ENCODE measurements at regions not wholly inside any gene's neighbourhood (a gene's known extent, or its start where the extent isn't known, plus 50 kb on each side); places are given as distances from the start of the nearest gene placed in this dataset.
A peak's percentile ranks its signal among the peaks of the same experiment; 100 is the strongest.

DNA sequence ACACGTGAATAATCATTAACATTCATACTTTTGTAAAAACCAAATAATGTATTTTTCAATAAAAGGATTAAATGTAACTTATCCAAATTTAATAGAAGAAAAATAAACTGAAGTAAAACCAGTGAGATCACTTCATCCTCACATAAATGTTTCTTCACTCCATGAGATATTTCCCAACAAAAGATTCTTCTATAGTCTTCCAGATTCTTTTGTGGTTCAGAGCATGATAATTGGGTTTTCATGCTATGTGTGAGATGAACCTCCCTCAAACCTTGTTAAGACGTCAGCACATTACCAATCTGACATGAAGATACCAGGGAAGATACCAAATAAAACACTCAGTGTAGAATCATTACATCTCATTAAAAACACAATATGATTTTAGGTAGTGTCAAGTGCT lies 62.9 kb upstream of the OXGR1 start:
- DNase-seq = no peak

DNA sequence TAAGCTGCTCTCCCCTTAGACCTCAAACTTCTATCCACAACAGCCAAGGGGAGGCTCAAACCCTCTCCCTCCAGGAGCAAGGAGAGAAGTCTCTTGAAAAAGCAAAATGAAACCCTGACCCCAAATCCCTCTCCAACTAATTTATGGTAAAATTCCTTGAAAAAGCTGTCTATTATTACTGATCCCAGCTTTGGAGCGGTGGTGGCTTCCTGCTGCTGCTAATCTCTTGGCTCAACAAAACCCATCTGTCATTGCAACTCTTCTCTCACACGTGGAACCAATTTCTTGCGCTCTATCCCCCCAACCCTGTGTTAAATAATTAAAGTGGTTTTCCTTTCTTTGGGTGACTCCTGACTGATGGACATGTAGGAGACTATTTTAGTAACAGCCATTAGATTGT lies 64.1 kb upstream of the OXGR1 start:
- DNase-seq = no peak

DNA sequence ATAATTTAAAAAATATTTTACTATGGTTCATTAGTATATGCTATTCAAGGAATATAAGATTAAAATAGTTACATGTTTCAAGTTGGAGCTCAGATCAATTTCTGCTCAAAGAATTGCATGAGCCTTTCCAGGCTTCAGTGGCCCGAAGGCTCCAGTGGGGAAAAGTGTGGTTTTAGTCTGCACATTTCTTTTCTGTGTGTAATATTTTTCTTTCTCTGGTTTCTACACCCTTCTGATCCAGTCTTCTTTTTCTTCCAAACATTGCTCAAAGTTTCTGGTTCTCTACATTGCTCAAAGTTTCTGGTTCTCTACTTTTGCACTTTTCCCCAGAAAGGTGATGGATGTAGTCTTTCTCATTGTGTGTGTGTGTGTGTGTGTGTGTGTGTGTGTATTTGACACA lies 64.7 kb upstream of the OXGR1 start:
- DNase-seq = no peak

DNA sequence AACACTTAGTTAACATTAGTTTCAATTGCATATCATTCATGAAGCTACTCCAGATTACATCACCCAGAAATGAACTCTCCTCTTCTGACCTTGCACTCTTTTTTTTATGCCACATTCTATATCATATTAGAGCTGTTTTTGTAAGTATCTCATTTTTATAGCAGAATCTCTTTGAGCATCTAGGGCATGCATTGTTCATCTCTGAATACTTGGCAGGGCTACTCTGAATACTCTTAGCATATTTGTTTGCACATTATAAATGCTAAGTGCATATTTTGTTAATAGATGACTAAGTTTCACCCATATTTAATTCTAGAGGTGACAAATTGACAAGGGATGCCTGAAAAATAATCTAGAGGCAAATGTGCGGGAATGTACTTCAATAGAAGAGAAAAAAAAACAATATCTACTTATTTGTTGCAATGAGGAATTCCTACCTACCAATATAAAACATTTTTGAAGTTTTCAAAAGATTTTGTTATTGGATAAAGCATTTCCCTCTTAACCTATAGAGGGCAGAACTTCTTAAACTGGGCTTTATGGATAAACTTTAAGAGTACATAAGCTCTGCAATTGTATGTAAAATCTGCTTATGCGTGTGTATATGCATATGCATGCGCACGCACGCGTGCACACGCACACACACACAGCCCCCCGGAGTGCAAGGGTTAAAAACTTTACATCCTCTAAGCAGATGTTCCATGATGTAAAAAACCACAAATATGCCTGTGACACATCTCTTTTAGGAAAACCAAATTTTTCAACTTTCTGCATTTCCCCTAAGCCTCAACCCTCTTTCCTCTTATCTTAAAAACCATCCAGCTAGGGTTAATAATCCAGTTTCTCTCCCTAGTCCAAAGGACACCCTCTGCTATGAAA lies 73.0 kb upstream of the OXGR1 start:
- no peak for DNase-seq

DNA sequence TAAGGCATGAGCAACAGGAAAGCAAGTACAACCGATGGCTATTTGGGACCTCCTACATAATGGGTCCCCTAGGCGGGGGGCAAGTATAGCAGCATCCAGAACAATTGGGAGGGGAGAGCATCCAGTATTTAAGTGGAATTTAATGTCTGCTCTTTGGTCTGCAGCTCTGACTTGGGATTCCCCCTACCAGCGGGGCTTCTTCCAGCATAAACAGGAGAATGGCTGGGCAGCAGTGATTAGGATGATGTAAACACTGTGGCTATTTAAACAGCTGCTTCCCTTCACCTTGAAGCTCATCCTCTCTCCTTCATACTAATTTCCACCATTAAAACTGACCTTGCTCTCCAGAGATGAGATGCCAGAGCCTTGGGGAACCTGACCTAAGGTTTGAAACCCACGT lies 73.9 kb upstream of the OXGR1 start:
- DNase-seq = no peak

DNA sequence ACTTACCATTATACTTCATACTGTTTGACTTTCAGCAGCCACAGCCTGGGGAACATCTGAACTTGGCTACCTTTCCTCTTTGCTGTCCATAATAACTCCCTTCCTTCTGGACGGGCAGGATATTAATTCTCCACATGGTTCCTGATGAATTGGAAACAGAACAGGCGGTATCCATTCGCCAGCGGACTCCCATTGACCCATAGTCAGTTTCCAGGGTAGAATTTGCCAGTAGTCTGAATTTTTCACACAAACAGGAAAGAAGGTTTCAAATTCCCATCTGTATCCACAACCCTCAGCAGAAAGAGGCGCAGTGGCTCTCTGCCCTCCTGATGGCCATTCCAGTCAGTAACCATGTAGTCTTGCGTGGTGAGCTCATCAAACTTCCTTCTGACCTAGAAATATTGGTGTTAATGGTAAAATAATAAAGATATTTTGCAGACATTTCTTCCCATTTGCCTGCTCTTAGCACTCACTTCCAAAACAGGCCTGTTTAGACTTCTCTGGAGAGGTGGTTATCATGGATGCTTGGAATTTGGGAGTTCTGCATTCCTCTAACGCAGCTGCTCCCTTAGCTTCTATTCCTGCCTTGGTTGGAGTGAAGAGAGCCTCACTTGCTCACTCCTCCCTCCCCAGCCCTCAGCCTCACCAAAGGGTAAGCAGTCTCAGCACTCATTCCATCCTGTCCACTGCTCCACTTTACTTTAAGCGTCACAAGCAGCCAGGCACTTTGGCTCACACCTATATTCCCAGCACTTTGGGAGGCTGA lies 75.0 kb upstream of the OXGR1 start:
- DNase-seq = no peak

DNA sequence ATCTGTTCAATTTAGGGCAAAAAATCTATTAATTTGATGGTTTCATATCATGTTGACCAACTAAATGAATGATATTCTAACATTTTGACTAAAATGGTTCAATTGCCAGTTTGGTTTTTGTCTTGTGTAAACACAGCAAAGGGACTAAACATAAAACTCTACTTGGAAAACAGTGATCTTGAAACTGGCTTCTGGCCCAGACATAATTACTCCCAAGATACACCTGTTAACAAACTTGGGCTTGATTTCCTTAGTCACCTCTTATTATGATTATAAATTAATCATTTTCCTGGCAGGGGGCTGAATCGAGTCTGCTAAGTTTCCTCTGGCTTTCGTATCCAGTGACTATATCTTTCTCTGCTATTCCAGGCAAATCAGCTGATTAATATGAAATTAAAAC lies 78.0 kb upstream of the OXGR1 start:
- no peak for DNase-seq

DNA sequence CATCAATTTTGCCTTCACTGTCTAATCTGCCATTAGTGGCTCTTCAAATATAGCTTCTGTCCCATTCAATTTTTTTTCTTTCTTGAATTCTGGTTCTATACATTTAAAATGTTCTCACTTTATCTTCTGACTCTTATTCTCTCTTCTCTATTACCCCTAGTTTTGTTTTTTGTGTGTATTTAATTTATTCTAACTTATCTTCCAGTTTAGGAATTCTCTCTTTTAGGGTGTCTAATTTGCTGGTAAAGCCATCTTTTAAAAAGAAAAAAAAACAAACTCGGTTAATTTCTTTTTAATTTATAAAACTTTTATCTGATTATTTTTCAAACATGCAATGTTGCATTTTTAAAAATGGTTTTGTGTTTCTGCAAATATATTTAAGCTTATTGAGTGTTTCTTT lies 80.3 kb upstream of the OXGR1 start:
- DNase-seq = no peak

DNA sequence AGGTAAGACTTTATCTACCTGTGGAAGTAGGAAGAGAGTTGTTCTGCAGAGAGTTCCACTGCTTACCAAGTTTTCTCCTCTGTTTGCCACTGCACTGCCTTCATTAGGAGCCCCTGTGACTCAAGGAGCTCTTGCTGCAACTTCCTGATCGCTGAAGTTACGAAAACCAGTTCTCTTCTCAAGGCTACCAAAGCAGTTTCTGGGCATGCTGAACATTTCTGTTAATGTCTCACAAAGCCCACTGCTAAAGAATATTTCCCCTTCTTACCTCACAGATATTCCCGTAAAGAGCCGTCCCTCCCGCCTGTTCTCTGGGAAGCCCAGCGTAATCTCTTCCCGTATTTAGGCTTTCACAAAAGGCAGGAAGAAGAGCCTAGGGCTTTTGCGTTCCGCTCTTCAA lies 82.6 kb upstream of the OXGR1 start:
- DNase-seq = no peak

DNA sequence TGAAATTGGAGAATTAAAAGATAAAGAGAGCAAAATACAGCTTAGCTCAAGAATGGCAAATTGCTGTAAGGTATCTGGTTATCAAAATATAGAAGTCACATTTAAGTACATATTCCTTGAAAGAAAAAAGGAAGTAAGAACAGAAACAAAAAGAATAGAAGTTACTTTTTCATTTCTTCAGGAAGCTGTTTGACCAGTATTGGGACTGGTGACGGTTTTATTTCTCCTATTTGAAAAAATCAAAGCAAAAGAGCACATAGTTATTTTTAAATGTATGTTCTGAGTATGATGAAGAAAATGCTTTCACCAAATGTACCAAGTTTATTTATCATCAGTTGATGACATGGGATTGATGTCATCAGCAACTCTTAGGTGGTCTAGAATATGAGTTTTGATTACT lies 83.1 kb upstream of the OXGR1 start:
- DNase-seq = no peak

DNA sequence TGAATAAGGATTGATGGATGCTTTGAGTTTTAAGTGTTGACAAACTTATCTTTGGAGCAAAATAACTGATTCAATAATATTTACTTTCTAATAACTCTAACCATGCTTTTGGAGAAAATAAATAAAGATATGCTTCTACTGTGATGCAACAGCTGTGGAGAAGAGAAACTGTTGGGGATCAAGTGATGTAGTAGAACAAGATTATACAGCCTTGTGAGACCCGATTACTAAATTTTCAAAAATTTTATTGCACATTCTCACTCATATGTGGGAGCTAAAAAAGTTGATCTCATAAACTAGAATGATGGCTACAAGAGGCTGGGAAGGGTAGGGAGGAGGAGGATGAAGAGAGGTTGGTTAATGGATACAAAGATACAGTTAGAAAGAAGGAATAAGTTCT lies 85.5 kb upstream of the OXGR1 start:
- no peak for DNase-seq

DNA sequence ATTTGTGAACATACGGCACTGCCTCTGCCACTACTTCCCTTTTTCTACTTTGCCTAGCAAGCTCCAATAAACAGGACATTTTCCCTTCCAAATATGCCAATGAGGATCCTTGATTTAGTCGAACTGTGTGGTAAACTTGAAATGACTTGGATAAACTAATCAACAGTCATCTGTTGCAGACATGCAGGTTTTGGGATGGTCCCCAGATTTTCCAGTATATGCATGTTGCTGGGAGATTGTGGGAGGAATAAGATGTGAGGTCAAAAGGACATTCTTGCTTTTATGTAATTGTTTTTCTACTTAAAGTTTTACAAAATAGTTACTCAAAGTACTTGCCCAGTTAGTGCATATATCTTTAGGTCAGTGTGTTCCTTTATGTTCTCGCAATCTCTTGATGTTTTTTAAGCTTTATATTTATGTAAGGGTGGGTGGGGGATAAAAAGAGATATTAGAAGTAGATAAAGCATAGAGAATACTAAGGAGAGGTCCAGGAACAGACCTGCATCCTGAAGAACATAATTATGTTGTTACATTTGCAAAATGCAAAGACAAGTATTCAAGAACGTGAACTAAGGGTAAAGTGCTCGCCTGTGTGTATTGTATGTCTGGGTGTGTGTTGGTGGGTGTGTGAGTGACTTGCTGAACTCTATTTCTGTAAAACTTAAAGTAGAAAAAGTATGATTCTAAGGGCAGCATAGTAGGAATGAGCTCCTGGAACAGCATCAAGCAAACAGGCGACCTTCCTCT lies 88.4 kb upstream of the OXGR1 start:
- no peak for DNase-seq

DNA sequence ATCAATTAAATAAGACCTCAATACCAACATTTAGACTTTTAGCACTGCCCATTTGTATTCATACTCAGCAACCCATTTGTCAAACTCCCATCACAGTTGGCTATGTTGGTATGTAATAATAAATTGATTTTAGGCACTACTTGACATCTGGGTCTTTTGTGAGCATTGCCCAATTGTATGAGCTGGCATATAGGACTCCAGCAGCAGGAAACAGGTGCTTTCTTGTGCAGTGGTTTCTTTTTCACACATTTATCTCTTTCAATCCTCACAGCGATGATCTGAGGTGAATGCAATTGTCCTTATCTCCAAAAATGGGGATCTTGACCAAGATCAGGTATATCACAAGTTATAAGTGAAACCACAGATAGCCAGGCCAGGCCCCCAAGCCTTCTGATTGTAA lies 96.9 kb upstream of the OXGR1 start:
- no peak for DNase-seq

DNA sequence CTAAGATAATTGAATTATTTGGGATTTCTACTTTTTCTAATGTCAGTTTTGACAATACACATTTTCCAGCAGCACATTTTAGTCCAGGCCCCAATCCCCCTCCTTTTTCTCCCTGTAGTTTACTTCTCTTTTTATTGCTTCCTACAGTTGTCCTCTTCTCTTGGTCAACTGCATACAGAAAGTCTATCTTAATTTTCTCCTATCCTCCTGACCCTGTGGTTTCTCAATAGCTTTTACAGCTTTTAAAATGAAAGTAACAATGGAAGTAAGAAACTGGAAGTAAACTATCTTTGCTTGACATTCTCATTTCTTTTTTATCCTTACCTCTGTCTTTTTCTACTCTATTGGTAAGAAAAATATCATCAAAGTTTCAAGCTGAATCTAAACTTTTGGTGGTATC lies 106.5 kb upstream of the OXGR1 start:
- DNase-seq = no peak

DNA sequence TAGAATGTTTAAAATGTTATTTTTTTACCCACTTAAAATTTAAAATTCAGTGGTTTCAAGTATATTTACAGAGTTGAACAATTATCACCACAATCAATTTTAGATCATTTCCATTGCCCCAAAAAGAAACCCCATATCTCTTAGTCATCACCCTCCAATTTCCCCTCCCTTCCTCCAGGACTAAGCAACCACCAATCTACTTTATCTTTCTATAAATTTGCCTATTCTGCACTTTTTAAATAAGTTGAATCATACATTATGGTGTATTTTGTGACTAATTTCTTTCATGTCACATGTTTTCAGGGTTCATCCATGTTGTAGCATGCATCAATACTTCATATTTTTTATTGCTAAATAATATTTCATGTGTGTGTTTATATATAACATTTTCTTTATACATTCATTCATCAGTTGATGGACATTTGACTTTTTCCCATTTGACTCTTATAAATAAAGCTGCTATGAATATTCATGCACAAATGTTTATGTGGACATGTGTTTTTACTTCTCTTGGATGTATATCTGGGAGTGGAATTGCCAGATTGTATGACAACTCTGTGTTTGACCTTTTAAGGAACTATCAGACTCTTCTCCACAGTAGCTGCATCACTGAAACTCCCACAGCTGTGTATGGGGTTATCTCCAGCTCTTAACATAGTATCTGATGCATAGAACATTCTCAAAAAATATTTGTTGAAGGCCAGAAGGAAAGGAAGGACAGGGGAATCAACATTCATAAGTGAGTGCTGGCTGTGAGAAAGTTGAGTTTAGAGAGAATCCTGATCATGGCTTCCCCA lies 107.8 kb upstream of the OXGR1 start:
- no peak for DNase-seq

DNA sequence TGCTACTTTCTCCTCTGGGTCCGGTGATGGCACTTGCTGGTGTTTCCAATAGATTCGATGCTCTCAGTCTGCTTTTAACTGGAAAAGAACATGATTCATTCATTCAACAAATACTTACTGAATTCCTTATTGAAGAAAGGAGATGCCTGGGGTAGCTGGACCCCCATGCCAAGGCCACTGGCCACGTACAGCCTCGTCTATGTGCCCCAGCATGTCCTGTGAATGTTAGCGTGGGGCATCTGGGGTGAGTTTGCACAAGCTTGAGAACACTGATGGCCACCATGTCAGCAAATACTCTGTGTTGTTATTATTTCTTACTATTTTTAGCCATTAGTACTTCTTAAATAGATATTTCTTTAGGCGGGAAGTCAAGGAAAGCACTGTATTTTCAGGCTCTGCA lies 112.0 kb upstream of the OXGR1 start:
- DNase-seq = no peak

DNA sequence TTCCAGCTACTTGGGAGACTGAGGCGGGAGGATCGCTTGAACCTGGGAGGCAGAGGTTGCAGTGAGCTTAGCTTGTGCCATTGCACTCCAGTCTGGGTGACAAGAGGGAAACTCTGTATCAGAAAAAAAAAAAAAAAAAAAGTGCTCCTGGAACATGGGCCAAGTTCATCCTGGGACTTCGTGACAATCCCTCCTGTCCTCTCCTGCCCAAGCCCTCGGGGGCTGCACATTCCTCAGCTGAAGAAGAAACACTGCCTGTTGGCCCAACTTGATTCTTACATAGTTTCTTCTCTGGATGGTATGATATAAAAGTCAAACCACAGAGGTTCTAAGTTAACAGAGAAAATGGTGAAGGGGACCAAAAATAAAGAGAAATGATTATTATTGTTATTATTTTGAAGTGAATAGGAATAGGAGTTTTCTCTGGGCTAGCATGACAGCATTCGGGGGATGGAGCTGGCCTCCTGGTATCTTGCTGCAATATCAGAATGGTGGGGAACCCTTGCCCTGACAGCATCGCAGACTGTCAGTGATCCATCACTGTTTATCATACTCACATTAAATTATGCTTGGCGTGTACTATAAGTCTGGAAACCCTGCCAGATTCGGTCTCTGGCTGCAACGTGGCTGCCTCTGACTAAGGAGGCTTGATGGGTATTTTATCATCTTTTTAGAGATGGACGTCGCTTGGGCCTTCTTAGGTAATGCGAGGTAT lies 113.7 kb upstream of the OXGR1 start:
- DNase-seq = no peak

DNA sequence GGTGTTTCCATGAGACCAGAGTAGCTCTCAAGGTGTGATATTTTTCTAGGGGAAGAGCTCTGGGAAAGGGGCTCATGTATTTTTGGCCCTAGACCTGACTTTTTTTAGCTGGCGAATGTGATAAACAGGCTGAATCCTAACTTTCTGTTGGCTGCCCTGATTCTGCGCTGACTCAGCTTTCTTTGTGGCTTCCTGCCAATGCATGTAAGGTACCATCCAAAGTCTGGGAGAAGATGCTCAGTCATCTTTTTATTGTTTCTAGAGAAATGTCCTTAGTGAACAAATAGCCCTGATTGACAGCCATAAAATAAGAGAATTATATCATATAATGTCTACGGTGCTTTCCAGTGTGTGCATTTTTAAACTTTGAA lies 113.6 kb upstream of the MBNL2 start:
- no peak for DNase-seq

DNA sequence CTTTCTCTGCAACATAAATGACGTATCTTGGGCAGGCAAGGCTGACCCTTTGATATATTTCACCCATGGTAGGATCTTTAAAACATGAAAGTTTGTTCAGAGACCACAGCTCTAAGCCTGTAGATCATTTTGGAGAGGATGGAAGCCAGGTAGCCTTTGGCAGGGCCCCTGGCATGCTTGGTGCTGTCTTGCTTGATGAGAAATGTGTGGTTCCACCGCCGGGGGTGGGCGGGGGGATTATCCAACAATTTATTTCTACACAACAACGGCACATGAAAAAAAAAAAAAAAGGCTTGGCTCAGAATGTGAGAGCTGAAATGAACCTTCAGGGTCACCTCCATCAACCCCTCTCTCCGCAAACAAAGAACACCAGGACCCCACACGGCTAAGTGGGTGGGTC lies 112.9 kb upstream of the MBNL2 start:
- DNase-seq = no peak

DNA sequence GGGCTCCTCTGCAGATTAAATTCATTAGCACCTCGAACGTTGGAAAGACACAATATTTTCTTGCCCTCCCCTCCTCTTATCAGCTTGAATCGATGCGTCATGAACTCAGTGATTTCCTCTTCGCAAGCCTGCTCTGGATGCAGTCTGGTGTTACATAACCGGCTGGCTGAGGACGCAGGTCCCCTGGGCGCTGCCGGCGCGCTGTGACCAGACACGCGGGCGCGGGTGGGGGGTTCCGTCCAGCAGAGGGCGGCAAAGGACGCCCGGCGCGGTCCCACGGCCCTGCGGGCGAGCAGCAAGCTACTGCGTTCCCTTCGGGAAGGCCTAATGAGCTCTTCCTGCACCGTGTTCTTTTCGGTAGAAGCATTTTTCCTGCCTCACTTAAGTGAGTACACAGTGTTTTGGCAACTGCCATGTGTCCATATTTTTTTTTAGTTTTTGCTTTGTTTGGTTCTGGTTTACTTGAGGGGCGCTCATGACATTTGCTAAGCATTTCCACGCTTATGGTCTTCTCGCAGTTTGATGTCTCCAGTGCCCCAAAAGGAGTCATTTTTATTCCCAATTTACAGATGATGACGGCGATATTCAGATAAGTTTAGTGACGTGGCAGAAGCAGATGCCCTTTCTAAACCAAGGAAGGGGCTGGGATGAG lies 112.2 kb upstream of the MBNL2 start:
- DNase-seq = peak; percentile 59

DNA sequence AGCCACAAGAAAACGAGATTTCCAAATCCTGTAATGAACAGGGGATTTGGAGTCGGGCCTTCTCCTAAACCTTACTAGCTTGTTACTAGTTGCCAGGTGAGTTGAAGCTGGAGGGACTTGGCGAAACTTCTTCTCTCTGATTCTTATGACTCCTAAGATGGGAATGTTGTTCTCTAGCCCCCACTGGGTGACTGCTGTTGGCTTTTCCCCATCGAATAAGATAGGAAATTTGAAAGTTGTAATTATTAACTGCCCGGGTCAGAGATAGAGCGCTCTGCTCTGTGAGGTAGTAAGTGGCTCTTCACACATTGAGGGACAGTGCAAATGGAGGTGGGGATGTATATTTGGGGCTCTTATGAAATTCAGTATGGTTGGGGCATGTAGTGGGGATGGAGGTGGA lies 111.2 kb upstream of the MBNL2 start:
- DNase-seq = no peak

DNA sequence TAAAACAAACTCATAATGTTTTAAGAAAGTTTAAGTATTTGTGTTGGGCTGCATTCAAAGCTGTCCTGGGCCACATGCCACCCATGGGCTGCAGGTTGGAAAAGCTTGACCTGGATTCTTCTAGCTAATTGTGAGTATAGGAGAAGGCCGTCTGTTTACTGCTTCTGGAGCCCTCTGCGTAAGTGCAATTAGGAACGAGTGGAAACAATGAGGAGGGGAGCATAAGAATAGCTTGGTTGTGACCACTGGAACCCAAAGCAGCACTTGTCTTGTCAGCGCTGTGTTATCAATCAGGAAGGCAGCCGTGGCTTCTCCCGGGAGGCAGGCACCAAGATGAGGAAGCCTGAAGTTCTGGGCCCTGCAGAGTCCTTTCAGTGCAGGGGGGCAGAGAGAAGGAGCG lies 110.4 kb upstream of the MBNL2 start:
- DNase-seq = no peak

Measured in activated gamma-delta T cell (primary cell).